ENCODE measurements at regions not wholly inside any gene's neighbourhood (a gene's known extent, or its start where the extent isn't known, plus 50 kb on each side); places are given as distances from the start of the nearest gene placed in this dataset.

GRCh38 chr6:170012037-170012330 is 260.6 kb downstream of the ERMARD start:
- CTCF ChIA-PET = no interaction called here
- no TSS peak for BruUV-seq (replicated peaks)

GRCh38 chr6:170011204-170012036 is 260.0 kb downstream of the ERMARD start:
- Histone ChIP-seq H3K4me3 (ENCODE audit: low read depth, low read length, poor library complexity, severe bottlenecking) (no peak overlapping the region), H3K27ac (ENCODE audit: low read depth, low read length, poor library complexity, severe bottlenecking) (no peak overlapping the region), H3K9me3 (ENCODE audit: low read depth, low read length, poor library complexity, severe bottlenecking) (no peaks in the 10 kb centered on the region), H3K27me3 (replicated peaks; ENCODE audit: insufficient read depth, low read depth, low read length, poor library complexity) (peaks cover 40% of the 10 kb centered on the region), H3K36me3 (ENCODE audit: insufficient read depth, low read length, poor library complexity, severe bottlenecking) (no peaks in the 10 kb centered on the region), H3K4me1 (ENCODE audit: insufficient read depth, low read length, poor library complexity, severe bottlenecking) (no peaks in the 10 kb centered on the region)
- ChIA-PET CTCF (no interaction called here), POLR2A (ENCODE audit: low non-redundant PET) (no interaction called here)
- no peak for DNase-seq (ENCODE audit: low spot score)
- TF ChIP-seq CTCF (conservative IDR thresholded peaks at IDR 0.05; ENCODE audit: low read depth, low read length) = no peak
- TF ChIP-seq EZH2 (IDR thresholded peaks at IDR 0.05; ENCODE audit: borderline replicate concordance, low read depth, low read length, poor library complexity, severe bottlenecking) = no peak
- BruUV-seq (replicated peaks) = no TSS peak
- intact Hi-C loops (cut with micrococcal nuclease; ENCODE audit: unreplicated experiment) = no loop called here

More at GRCh38 chr6:170012037-170012330, 260.6 kb downstream of the ERMARD start:
- no peak overlapping the region for H3K4me3 ChIP-seq (ENCODE audit: low read depth, low read length, poor library complexity, severe bottlenecking)
- H3K27me3 ChIP-seq (replicated peaks; ENCODE audit: insufficient read depth, low read depth, low read length, poor library complexity) = peaks cover 43% of the 10 kb centered on the region
- no peak overlapping the region for H3K27ac ChIP-seq (ENCODE audit: low read depth, low read length, poor library complexity, severe bottlenecking)
- no peaks in the 10 kb centered on the region for H3K4me1 ChIP-seq (ENCODE audit: insufficient read depth, low read length, poor library complexity, severe bottlenecking)
- TF ChIP-seq EZH2 (IDR thresholded peaks at IDR 0.05; ENCODE audit: borderline replicate concordance, low read depth, low read length, poor library complexity, severe bottlenecking) = no peak
- no peak for TF ChIP-seq CTCF (conservative IDR thresholded peaks at IDR 0.05; ENCODE audit: low read depth, low read length)
- intact Hi-C loops (cut with micrococcal nuclease; ENCODE audit: unreplicated experiment) = no loop called here
- no peaks in the 10 kb centered on the region for H3K9me3 ChIP-seq (ENCODE audit: low read depth, low read length, poor library complexity, severe bottlenecking)
- H3K36me3 ChIP-seq (ENCODE audit: insufficient read depth, low read length, poor library complexity, severe bottlenecking) = no peaks in the 10 kb centered on the region
- POLR2A ChIA-PET (ENCODE audit: low non-redundant PET) = no interaction called here
- no peak for DNase-seq (ENCODE audit: low spot score)

GRCh38 chr6:170010665-170011203 is 259.3 kb downstream of the ERMARD start:
- intact Hi-C loops (cut with micrococcal nuclease; ENCODE audit: unreplicated experiment) = no loop called here
- Histone ChIP-seq H3K36me3 (ENCODE audit: insufficient read depth, low read length, poor library complexity, severe bottlenecking) (no peaks in the 10 kb centered on the region), H3K27me3 (replicated peaks; ENCODE audit: insufficient read depth, low read depth, low read length, poor library complexity) (peaks cover 33% of the 10 kb centered on the region), H3K4me1 (ENCODE audit: insufficient read depth, low read length, poor library complexity, severe bottlenecking) (no peaks in the 10 kb centered on the region), H3K9me3 (ENCODE audit: low read depth, low read length, poor library complexity, severe bottlenecking) (no peaks in the 10 kb centered on the region), H3K27ac (ENCODE audit: low read depth, low read length, poor library complexity, severe bottlenecking) (no peak overlapping the region), H3K4me3 (ENCODE audit: low read depth, low read length, poor library complexity, severe bottlenecking) (no peak overlapping the region)
- BruUV-seq (replicated peaks) = no TSS peak
- POLR2A ChIA-PET (ENCODE audit: low non-redundant PET) = no interaction called here
- DNase-seq (ENCODE audit: low spot score) = no peak
- TF ChIP-seq CTCF (conservative IDR thresholded peaks at IDR 0.05; ENCODE audit: low read depth, low read length) = no peak
- TF ChIP-seq EZH2 (IDR thresholded peaks at IDR 0.05; ENCODE audit: borderline replicate concordance, low read depth, low read length, poor library complexity, severe bottlenecking) = no peak
- CTCF ChIA-PET = no interaction called here
